ENCODE measurements at regions not wholly inside any gene's neighbourhood (a gene's known extent, or its start where the extent isn't known, plus 50 kb on each side); places are given as distances from the start of the nearest gene placed in this dataset.

DNA sequence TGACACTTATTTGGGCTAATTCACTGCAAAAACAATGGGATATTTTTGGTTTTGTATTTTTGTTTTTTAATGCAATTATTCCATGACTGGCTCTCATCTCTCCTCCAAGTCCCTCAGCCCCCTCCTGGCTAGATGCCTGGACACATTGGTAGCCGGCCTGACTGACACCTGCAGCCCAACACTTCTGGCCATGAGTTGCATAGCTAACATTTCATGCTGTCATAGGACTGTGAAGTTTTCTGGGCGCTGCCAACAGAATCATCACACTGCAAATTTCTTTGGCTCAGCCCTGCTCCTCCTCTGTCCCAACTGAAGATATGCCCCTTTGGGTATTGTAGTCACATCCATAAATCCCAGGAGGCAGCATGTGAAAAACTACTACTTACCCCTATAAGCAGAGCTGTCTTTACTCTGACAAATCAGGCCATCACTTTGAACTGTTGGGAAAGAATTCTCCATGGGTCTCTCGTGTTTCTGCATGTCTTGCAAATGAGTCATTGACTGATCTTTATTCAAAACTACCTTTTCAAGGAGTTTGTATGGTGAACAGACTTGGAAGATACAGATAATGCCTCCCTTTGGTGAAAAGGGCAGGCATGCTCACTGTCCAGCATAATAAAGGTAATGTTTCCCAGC lies 126.7 kb upstream of the LGR5 start:
- TF ChIP-seq CTCF (IDR thresholded peaks at IDR 0.05 in 2 of 3, conservative IDR thresholded peaks at IDR 0.05 in 1 of 3; ENCODE audit: borderline replicate concordance in 1 of 3, insufficient read depth in 1 of 3, low read depth in 2 of 3, low read length in 2 of 3) (no peak), SRF (IDR thresholded peaks at IDR 0.05; ENCODE audit: low read depth) (no peak), POLR2A (IDR thresholded peaks at IDR 0.05; ENCODE audit: borderline replicate concordance, extremely low read depth, insufficient read depth, insufficient read length) (no peak), CEBPB (IDR thresholded peaks at IDR 0.05; ENCODE audit: low read depth) (peak; percentile 45; the same call in 1 of the 2 replicates), EGR1 (IDR thresholded peaks at IDR 0.05; ENCODE audit: low read depth) (no peak), CBX3 (IDR thresholded peaks at IDR 0.05; ENCODE audit: low read depth) (no peak), SIN3A (IDR thresholded peaks at IDR 0.05; ENCODE audit: low read depth) (no peak), POLR2AphosphoS5 (IDR thresholded peaks at IDR 0.05; ENCODE audit: low read depth, low read length) (no peak)
- TF ChIP-seq, protein P1, sequence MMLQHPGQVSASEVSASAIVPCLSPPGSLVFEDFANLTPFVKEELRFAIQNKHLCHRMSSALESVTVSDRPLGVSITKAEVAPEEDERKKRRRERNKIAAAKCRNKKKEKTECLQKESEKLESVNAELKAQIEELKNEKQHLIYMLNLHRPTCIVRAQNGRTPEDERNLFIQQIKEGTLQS (IDR thresholded peaks at IDR 0.05): no peak

All from HCT116 (cell line).